ENCODE measurements at regions not wholly inside any gene's neighbourhood (a gene's known extent, or its start where the extent isn't known, plus 50 kb on each side); places are given as distances from the start of the nearest gene placed in this dataset.

GRCh38 chr6:163714179-163714578 lies 299.7 kb downstream of the QKI start:
- Histone ChIP-seq H3K9me3 (no peaks in the 10 kb centered on the region), H3K4me3 (no peak overlapping the region), H3K27me3 (no peaks in the 10 kb centered on the region), H3K36me3 (no peaks in the 10 kb centered on the region), H3K27ac (peak overlapping the region in 2 of 4 donors; percentile 79 to 85), H3K4me1 (peaks cover 3 to 62% (median 27%) of the 10 kb centered on the region in 4 donors)
- 86 to 93% methylated on average over 10 of the region's 10 CpGs for WGBS, 2 donors
- TF ChIP-seq EP300 (IDR thresholded peaks at IDR 0.05): no peak
- TF ChIP-seq POLR2A (IDR thresholded peaks at IDR 0.05): no peak
- DNase-seq (ENCODE audit: low spot score in 2 of 2): no peak

- peaks cover 3 to 68% (median 29%) of the 10 kb centered on the region in 4 donors for H3K4me1 ChIP-seq
- WGBS, 2 donors: 83 to 88% methylated on average over 8 of the region's 8 CpGs
- no peaks in the 10 kb centered on the region for H3K27me3 ChIP-seq
- no peak for TF ChIP-seq CTCF (IDR thresholded peaks at IDR 0.05)
- no peak for TF ChIP-seq EP300 (IDR thresholded peaks at IDR 0.05)
- no peak for TF ChIP-seq POLR2A (IDR thresholded peaks at IDR 0.05)
- DNase-seq (ENCODE audit: low spot score in 2 of 2): no peak
- no peak overlapping the region for H3K4me3 ChIP-seq
- H3K36me3 ChIP-seq: no peaks in the 10 kb centered on the region
- H3K27ac ChIP-seq: peak overlapping the region; percentile 11 to 85 (median 71)
- H3K9me3 ChIP-seq: no peaks in the 10 kb centered on the region
Observed at GRCh38 chr6:163712981-163713380, 298.5 kb downstream of the QKI start.

GRCh38 chr6:163712566-163712961 lies 298.0 kb downstream of the QKI start:
- H3K36me3 ChIP-seq: no peaks in the 10 kb centered on the region
- TF ChIP-seq CTCF (IDR thresholded peaks at IDR 0.05): no peak
- TF ChIP-seq POLR2A (IDR thresholded peaks at IDR 0.05): no peak
- TF ChIP-seq EP300 (IDR thresholded peaks at IDR 0.05): no peak
- no peaks in the 10 kb centered on the region for H3K27me3 ChIP-seq
- H3K9me3 ChIP-seq: no peaks in the 10 kb centered on the region
- H3K4me3 ChIP-seq: no peak overlapping the region
- peak overlapping the region; percentile 11 to 85 (median 71) for H3K27ac ChIP-seq
- 78 to 83% methylated on average over 8 of the region's 8 CpGs for WGBS, 2 donors
- DNase-seq (ENCODE audit: low spot score in 2 of 2): no peak
- H3K4me1 ChIP-seq: peaks cover 3 to 68% (median 33%) of the 10 kb centered on the region in 4 donors

GRCh38 chr6:163711615-163712565 lies 297.4 kb downstream of the QKI start:
- no peaks in the 10 kb centered on the region for H3K36me3 ChIP-seq
- H3K27ac ChIP-seq: peak overlapping the region; percentile 11 to 85 (median 71)
- H3K9me3 ChIP-seq: no peaks in the 10 kb centered on the region
- TF ChIP-seq POLR2A (IDR thresholded peaks at IDR 0.05) (no peak), CTCF (IDR thresholded peaks at IDR 0.05) (peak; percentile 16 to 62 (median 33)), EP300 (IDR thresholded peaks at IDR 0.05) (peak; percentile 90 to 98)
- 51 to 55% methylated on average over 24 of the region's 24 CpGs for WGBS, 2 donors
- peaks cover 3 to 68% (median 39%) of the 10 kb centered on the region in 4 donors for H3K4me1 ChIP-seq
- H3K4me3 ChIP-seq: no peak overlapping the region
- DNase-seq (ENCODE audit: low spot score in 2 of 2): peak; percentile 90 to 93
- H3K27me3 ChIP-seq: no peaks in the 10 kb centered on the region

GRCh38 chr6:163710532-163711470 lies 296.3 kb downstream of the QKI start:
- TF ChIP-seq POLR2A (IDR thresholded peaks at IDR 0.05): no peak
- TF ChIP-seq CTCF (IDR thresholded peaks at IDR 0.05): no peak
- no peak for TF ChIP-seq EP300 (IDR thresholded peaks at IDR 0.05)
- WGBS, 2 donors: 49 to 50% methylated on average over 13 of the region's 13 CpGs
- Histone ChIP-seq H3K27me3 (no peaks in the 10 kb centered on the region), H3K36me3 (no peaks in the 10 kb centered on the region), H3K4me1 (peaks cover 3 to 69% (median 46%) of the 10 kb centered on the region in 4 donors), H3K9me3 (no peaks in the 10 kb centered on the region), H3K27ac (peak overlapping the region in 3 of 4 donors; percentile 53 to 85 (median 79)), H3K4me3 (no peak overlapping the region)
- DNase-seq (ENCODE audit: low spot score in 2 of 2): no peak

All from tibial nerve (tissue), 4 donors.